Fibroblast of skin of left biceps (primary cell): ENCODE measurements at regions not wholly inside any gene's neighbourhood (a gene's known extent, or its start where the extent isn't known, plus 50 kb on each side); places are given as distances from the start of the nearest gene placed in this dataset.

ENCODE experiments used
- DNase-seq, 2 experiments: peaks; one replicate each; pipeline ENCODE4 v3.0.0-alpha.2; 2013; ENCODE audit warnings: low read depth in 2 of 2

GRCh38 chr12:84741692-84742091 is 170.9 kb downstream of the SLC6A15 start:
- DNase-seq, result no peak

GRCh38 chr12:84741031-84741430 is 171.6 kb downstream of the SLC6A15 start:
- no peak for DNase-seq

- DNase-seq, result no peak
These were observed 172.0 kb downstream of the SLC6A15 start for GRCh38 chr12:84740602-84741001.

GRCh38 chr12:84738481-84738972 is 174.1 kb downstream of the SLC6A15 start:
- DNase-seq, result peak; percentile 46 to 49

- no peak for DNase-seq
These were observed 179.7 kb downstream of the SLC6A15 start for GRCh38 chr12:84732828-84733340.

GRCh38 chr12:84730561-84731162 is 181.9 kb downstream of the SLC6A15 start:
- DNase-seq, result no peak

- DNase-seq, result no peak
These were observed 184.6 kb downstream of the SLC6A15 start for GRCh38 chr12:84727961-84728360.

- no peak for DNase-seq
These were observed 185.8 kb downstream of the SLC6A15 start for GRCh38 chr12:84726780-84727179.

- DNase-seq, result no peak
These were observed 188.6 kb downstream of the SLC6A15 start for GRCh38 chr12:84723988-84724387.

GRCh38 chr12:84719997-84720396 is 192.6 kb downstream of the SLC6A15 start:
- no peak for DNase-seq

- DNase-seq, result no peak
These were observed 193.7 kb downstream of the SLC6A15 start for GRCh38 chr12:84718906-84719305.

GRCh38 chr12:84712747-84713146 is 199.9 kb downstream of the SLC6A15 start:
- no peak for DNase-seq

- DNase-seq, result no peak
These were observed 206.2 kb downstream of the SLC6A15 start for GRCh38 chr12:84706374-84706773.

GRCh38 chr12:84704856-84705255 is 207.7 kb downstream of the SLC6A15 start:
- no peak for DNase-seq

- no peak for DNase-seq
These were observed 210.6 kb downstream of the SLC6A15 start for GRCh38 chr12:84702001-84702400.

GRCh38 chr12:84701041-84701440 is 211.6 kb downstream of the SLC6A15 start:
- DNase-seq, result peak in 1 of 2 experiments; percentile 20

GRCh38 chr12:84698576-84699333 is 213.8 kb downstream of the SLC6A15 start:
- DNase-seq, result no peak

GRCh38 chr12:84696908-84697540 is 215.6 kb downstream of the SLC6A15 start:
- peak; percentile 67 to 71 for DNase-seq

GRCh38 chr12:84696281-84696680 is 216.3 kb downstream of the SLC6A15 start:
- peak; percentile 20 to 32 for DNase-seq

GRCh38 chr12:84694116-84694515 is 218.5 kb downstream of the SLC6A15 start:
- no peak for DNase-seq

GRCh38 chr12:84692071-84692470 is 220.5 kb downstream of the SLC6A15 start:
- DNase-seq, result no peak

GRCh38 chr12:84691266-84691665 is 221.3 kb downstream of the SLC6A15 start:
- DNase-seq, result no peak

GRCh38 chr12:84689638-84690037 is 223.0 kb downstream of the SLC6A15 start:
- no peak for DNase-seq
